Osteocyte (in vitro differentiated cells): ENCODE measurements at regions not wholly inside any gene's neighbourhood (a gene's known extent, or its start where the extent isn't known, plus 50 kb on each side); places are given as distances from the start of the nearest gene placed in this dataset.

ENCODE experiments used
- DNase-seq: peaks from one replicate; pipeline ENCODE4 v3.0.0; 2021; ENCODE audit warnings: mixed read lengths; ENCODE audit not compliant: unreplicated experiment; ENCODE audit errors: extremely low spot score
- H3K27ac Mint-ChIP-seq: one replicate; pipeline ENCODE4 v1.8.0; 2021; ENCODE audit warnings: mild to moderate bottlenecking, mixed read lengths; ENCODE audit not compliant: unreplicated experiment
- H3K27me3 Mint-ChIP-seq: one replicate; pipeline ENCODE4 v1.8.0; 2021; ENCODE audit warnings: mixed read lengths; ENCODE audit not compliant: unreplicated experiment
- H3K36me3 Mint-ChIP-seq: one replicate; pipeline ENCODE4 v1.8.0; 2021; ENCODE audit warnings: mixed read lengths; ENCODE audit not compliant: unreplicated experiment
- H3K4me1 Mint-ChIP-seq: one replicate; pipeline ENCODE4 v1.8.0; 2021; ENCODE audit warnings: mixed read lengths; ENCODE audit not compliant: unreplicated experiment
- H3K4me3 Mint-ChIP-seq: one replicate; pipeline ENCODE4 v1.8.0; 2021; ENCODE audit warnings: mild to moderate bottlenecking, moderate library complexity, mixed read lengths; ENCODE audit not compliant: unreplicated experiment
- H3K9me3 Mint-ChIP-seq: one replicate; pipeline ENCODE4 v1.8.0; 2021; ENCODE audit warnings: mixed read lengths; ENCODE audit not compliant: unreplicated experiment
- CTCF ChIP-seq: fragments of 200-600 bp; sonication (generic); IDR thresholded peaks from 2 replicates; pipeline ENCODE4 v1.5.0; 2021; ENCODE audit warnings: antibody characterized with exemption, mild to moderate bottlenecking, moderate library complexity

GRCh38 chr7:80318081-80318480 lies 183.4 kb downstream of the GNAI1 start:
- TF ChIP-seq CTCF: no peak
- Mint-ChIP-seq H3K36me3 (no peaks in the 10 kb centered on the region), H3K27ac (no peak overlapping the region), H3K27me3 (no peaks in the 10 kb centered on the region), H3K4me3 (no peak overlapping the region), H3K4me1 (peaks cover 21% of the 10 kb centered on the region), H3K9me3 (peaks cover 5% of the 10 kb centered on the region)
- no peak for DNase-seq

- no peak overlapping the region for H3K4me3 Mint-ChIP-seq
- DNase-seq: no peak
- no peaks in the 10 kb centered on the region for H3K27me3 Mint-ChIP-seq
- H3K4me1 Mint-ChIP-seq: peaks cover 33% of the 10 kb centered on the region
- no peak for TF ChIP-seq CTCF
- H3K36me3 Mint-ChIP-seq: no peaks in the 10 kb centered on the region
- H3K9me3 Mint-ChIP-seq: peaks cover 5% of the 10 kb centered on the region
- no peak overlapping the region for H3K27ac Mint-ChIP-seq
Measured at GRCh38 chr7:80316811-80317210, 182.2 kb downstream of the GNAI1 start.

- no peak for TF ChIP-seq CTCF
- Mint-ChIP-seq H3K4me1 (peaks cover 47% of the 10 kb centered on the region), H3K4me3 (no peak overlapping the region), H3K36me3 (no peaks in the 10 kb centered on the region), H3K27me3 (no peaks in the 10 kb centered on the region), H3K9me3 (peaks cover 8% of the 10 kb centered on the region), H3K27ac (no peak overlapping the region)
- DNase-seq: no peak
Measured at GRCh38 chr7:80313716-80314115, 179.1 kb downstream of the GNAI1 start.

- Mint-ChIP-seq H3K27me3 (no peaks in the 10 kb centered on the region), H3K4me3 (no peak overlapping the region), H3K4me1 (peaks cover 49% of the 10 kb centered on the region), H3K27ac (peak overlapping the region; percentile 91), H3K36me3 (no peaks in the 10 kb centered on the region), H3K9me3 (peaks cover 8% of the 10 kb centered on the region)
- no peak for DNase-seq
- TF ChIP-seq CTCF: no peak
Measured at GRCh38 chr7:80313067-80313626, 178.5 kb downstream of the GNAI1 start.

- H3K4me3 Mint-ChIP-seq: peak overlapping the region; percentile 4
- peaks cover 55% of the 10 kb centered on the region for H3K4me1 Mint-ChIP-seq
- H3K27ac Mint-ChIP-seq: peak overlapping the region; percentile 91
- TF ChIP-seq CTCF: no peak
- no peaks in the 10 kb centered on the region for H3K36me3 Mint-ChIP-seq
- peaks cover 8% of the 10 kb centered on the region for H3K9me3 Mint-ChIP-seq
- no peaks in the 10 kb centered on the region for H3K27me3 Mint-ChIP-seq
- DNase-seq: no peak
Measured at GRCh38 chr7:80312139-80312661, 177.6 kb downstream of the GNAI1 start.
